ENCODE measurements at regions not wholly inside any gene's neighbourhood (a gene's known extent, or its start where the extent isn't known, plus 50 kb on each side); places are given as distances from the start of the nearest gene placed in this dataset.

DNA sequence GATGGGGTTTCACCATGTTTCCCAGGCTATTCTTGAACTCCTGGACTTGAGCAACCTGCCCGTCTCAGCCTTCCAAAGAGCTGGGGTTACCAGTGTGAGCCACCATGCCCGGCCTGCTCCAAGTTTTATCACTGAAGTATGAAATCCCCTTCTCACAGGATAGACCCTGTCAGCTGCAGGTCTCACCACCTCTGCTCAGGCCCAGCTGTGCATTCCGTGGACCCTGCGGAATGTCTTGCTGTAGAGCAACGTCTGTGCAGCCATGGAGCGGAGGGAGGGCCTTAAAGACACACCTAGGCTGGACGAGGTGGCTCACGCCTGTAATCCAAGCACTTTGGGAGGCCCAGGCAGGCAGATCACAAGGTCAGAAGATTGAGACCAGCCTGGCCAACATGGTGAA, 625.4 kb downstream of the BRD1 start:
- DNase-seq (ENCODE audit: low spot score): no peak

GRCh38 chr22:49201046-49201970, 626.4 kb downstream of the BRD1 start:
- DNase-seq (ENCODE audit: low spot score): no peak

- DNase-seq (ENCODE audit: low spot score): no peak
Observed at GRCh38 chr22:49199224-49199623, 628.4 kb downstream of the BRD1 start.

GRCh38 chr22:49198705-49199084, 629.0 kb downstream of the BRD1 start:
- DNase-seq (ENCODE audit: low spot score): no peak

- DNase-seq (ENCODE audit: low spot score): no peak
Observed at GRCh38 chr22:49197986-49198704, 629.5 kb downstream of the BRD1 start.

GRCh38 chr22:49197505-49197904, 630.2 kb downstream of the BRD1 start:
- no peak for DNase-seq (ENCODE audit: low spot score)

- no peak for DNase-seq (ENCODE audit: low spot score)
Observed at GRCh38 chr22:49196046-49196511, 631.6 kb downstream of the BRD1 start.

DNA sequence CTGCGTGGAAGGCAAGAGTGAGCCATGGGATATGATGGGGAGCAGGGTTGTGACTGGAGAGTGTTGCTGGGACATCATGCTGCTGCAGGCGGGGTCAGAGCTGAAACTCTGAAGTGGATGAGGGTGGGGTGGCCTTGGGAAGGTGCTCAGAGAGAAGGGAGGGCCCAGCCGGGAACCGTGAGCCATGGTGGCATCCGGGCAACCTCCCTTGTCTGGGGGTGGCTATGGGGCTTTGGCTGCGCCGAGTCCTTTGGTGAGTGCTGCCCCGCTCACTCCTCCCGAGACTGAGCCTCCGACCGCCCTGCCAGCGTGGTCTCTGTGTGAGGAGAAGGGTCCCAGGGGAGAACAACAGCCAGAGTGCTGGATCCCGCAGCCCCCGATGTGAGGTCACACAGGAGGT, 632.0 kb downstream of the BRD1 start:
- DNase-seq (ENCODE audit: low spot score): no peak

GRCh38 chr22:49193901-49194465, 633.7 kb downstream of the BRD1 start:
- no peak for DNase-seq (ENCODE audit: low spot score)

GRCh38 chr22:49193348-49193747, 634.3 kb downstream of the BRD1 start:
- DNase-seq (ENCODE audit: low spot score): no peak

- no peak for DNase-seq (ENCODE audit: low spot score)
Observed at GRCh38 chr22:49192857-49193250, 634.8 kb downstream of the BRD1 start.

DNA sequence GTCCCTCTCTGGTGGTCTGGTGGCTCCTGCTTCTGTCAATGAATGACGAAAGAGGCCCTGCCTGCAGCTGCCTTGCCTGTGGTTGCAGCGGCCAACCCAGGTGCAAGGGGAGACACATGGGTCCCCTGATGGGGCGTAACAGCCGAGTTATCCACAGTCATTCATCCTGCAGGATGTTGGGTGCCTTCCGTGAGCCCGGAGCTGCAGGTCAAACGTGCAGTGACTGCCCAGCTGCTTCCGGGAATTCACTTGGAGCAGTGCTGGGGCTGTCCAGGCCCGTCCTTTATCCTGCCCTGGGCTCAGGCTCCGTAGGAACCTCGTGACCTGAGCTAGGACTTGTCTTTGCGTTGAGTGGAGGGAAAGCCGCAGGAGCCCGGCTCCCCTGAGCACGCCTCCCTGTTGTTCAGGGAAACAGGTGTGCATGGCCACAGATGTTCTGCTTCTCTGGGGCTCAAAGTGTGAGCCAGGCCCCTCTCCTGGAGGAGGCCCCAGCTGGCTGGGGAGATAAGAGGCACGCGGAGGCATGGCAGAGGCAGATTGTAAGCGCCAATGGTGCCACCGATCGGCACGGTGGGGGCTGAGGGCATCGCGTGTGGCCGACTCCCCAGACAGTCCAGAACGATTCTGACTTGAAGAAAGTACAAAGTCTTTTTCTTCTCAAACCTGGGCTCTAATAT, 635.4 kb downstream of the BRD1 start:
- no peak for DNase-seq (ENCODE audit: low spot score)

- DNase-seq (ENCODE audit: low spot score): no peak
Observed at GRCh38 chr22:49191506-49191980, 636.1 kb downstream of the BRD1 start.

GRCh38 chr22:49190816-49191505, 636.7 kb downstream of the BRD1 start:
- DNase-seq (ENCODE audit: low spot score): no peak

DNA sequence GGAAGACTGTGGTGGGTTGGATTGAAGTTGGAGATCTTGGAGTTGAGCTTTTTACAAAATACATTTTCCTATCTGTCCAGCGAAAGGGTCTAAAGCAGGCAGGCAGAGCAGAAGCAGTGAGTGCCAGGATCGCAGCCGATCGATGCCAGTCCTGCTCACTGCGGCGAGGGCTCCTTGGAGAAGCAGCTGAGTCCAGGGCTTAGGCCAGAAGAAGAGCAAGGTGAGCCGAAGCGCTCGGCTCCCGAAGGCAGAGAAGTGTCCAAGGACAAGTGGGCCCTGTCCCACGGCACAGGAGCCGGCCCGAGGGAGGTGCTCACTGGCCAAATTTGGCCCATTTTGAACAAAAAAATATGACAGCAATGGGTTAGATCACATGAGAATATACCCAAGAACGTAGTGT, 637.8 kb downstream of the BRD1 start:
- no peak for DNase-seq (ENCODE audit: low spot score)

DNA sequence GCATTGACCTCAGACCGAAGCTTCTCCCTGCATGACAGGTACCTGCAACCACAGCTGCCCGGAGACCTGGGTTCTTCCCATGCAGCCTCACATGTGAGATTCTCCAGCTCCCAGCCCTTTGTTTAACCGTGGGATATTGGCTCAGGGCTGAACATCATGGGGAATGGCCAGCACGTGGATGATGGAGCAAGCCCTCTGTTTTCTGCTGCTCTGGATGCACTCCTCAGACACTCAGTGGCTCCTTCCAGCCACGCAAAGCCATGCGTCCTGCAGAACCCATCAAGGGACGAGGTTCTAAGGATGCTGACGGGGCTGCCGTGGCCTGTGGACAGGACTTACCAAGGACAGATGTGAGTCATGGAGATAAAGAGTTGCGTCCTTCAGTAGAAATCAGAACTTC, 639.1 kb downstream of the BRD1 start:
- DNase-seq (ENCODE audit: low spot score): no peak

DNA sequence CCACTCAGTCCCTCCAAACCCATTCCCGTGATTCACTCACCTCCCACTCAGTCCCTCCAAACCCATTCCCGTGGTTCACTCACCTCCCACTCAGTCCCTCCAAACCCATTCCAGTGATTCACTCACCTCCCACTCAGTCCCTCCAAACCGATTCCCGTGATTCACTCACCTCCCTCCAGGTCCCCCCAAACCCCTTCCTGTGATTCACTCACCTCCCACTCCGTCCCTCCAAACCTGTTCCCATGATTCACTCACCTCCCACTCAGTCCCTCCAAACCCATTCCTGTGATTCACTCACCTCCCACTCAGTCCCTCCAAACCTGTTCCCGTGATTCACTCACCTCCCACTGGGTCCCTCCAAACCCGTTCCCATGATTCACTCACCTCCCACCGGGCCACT, 639.6 kb downstream of the BRD1 start:
- no peak for DNase-seq (ENCODE audit: low spot score)

- no peak for DNase-seq (ENCODE audit: low spot score)
Observed at GRCh38 chr22:49186762-49187161, 640.9 kb downstream of the BRD1 start.

GRCh38 chr22:49186293-49186692, 641.4 kb downstream of the BRD1 start:
- no peak for DNase-seq (ENCODE audit: low spot score)

GRCh38 chr22:49185312-49185969, 642.2 kb downstream of the BRD1 start:
- no peak for DNase-seq (ENCODE audit: low spot score)

DNA sequence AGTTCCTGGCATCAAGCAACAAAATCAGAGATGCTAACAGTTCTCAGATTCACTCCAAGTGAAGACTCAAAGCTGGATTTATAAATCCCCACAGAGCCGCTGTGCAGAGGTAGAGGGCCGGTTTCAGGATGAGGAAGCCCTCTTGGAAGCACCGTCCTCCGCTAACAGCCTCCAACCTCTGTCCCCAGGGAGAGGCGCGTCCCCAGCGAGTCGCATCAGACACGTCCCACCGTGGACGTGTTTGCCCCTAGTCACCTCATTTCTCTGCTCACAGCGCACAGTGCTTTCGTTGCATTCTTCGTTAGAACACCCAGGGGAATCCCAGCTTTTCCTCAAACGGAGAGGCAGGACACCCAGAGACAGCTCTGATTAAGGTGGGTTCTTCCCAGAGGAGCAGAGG, 642.9 kb downstream of the BRD1 start:
- no peak for DNase-seq (ENCODE audit: low spot score)

All from HT-29 (cell line).